Naive B cell (primary cell): ENCODE measurements at regions not wholly inside any gene's neighbourhood (a gene's known extent, or its start where the extent isn't known, plus 50 kb on each side); places are given as distances from the start of the nearest gene placed in this dataset.

Experiments
- ATAC-seq, 2 donors: fragments of 150-1000 bp; cut with Tn5 transposase; 2 replicates each; pipeline ENCODE4 v1.10.0; 2021; ENCODE audit warnings: low read depth in 2 of 2, mild to moderate bottlenecking in 2 of 2, moderate library complexity in 2 of 2
- DNase-seq: peaks from one replicate; pipeline ENCODE4 v3.0.0; 2022
- H3K27ac Mint-ChIP-seq, 6 donors: one replicate each; pipeline ENCODE4 v1.8.0; 2020 to 2022; ENCODE audit warnings: mild to moderate bottlenecking in 6 of 6, mixed read lengths in 6 of 6, moderate library complexity in 5 of 6, inconsistent platforms in 2 of 6
- H3K27me3 Mint-ChIP-seq, 3 donors: one replicate each; pipeline ENCODE4 v1.8.0; 2021 to 2022; ENCODE audit warnings: mixed read lengths in 3 of 3, mild to moderate bottlenecking in 1 of 3
- H3K36me3 Mint-ChIP-seq, 2 donors: one replicate each; pipeline ENCODE4 v1.8.0; 2020 to 2022; ENCODE audit warnings: mixed read lengths in 2 of 2, inconsistent platforms in 1 of 2, mild to moderate bottlenecking in 1 of 2
- H3K4me1 Mint-ChIP-seq, 3 donors: one replicate each; pipeline ENCODE4 v1.8.0; 2020 to 2022; ENCODE audit warnings: mixed read lengths in 3 of 3, inconsistent platforms in 1 of 3, mild to moderate bottlenecking in 1 of 3, moderate library complexity in 1 of 3
- H3K4me3 Mint-ChIP-seq, 8 donors: one replicate each; pipeline ENCODE4 v1.8.0; 2020 to 2022; ENCODE audit warnings: mild to moderate bottlenecking in 8 of 8, mixed read lengths in 8 of 8, moderate library complexity in 8 of 8, inconsistent platforms in 2 of 8
- H3K9me3 Mint-ChIP-seq, 7 donors: one replicate each; pipeline ENCODE4 v1.8.0; 2020 to 2022; ENCODE audit warnings: mixed read lengths in 7 of 7, mild to moderate bottlenecking in 5 of 7, inconsistent platforms in 2 of 7, moderate library complexity in 1 of 7

DNA sequence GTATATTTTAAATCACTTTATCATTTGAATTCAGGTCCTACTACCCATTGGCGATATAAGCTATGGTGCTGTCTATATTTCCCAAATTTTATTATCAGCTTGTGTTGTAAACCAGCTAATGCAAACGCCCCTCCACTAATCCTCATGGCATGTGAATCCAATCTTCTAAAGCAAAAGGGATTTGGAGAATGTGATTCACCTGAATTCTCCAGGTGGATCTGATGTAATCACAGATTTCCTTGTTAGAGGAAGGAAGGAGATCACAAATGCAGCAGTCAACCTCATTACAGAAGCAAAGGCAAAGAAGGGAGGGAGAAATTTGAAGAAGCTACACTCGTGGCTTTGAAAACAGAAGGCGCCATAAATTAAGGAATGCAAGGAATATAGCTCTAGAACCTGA, 431.1 kb upstream of the CDH19 start:
- H3K4me1 Mint-ChIP-seq = no peaks in the 10 kb centered on the region
- ATAC-seq (no peak), DNase-seq (no peak)
- H3K4me3 Mint-ChIP-seq = no peak overlapping the region
- H3K9me3 Mint-ChIP-seq = peaks cover 0 to 4% (median 0%) of the 10 kb centered on the region in 7 donors
- no peak overlapping the region for H3K27ac Mint-ChIP-seq
- no peaks in the 10 kb centered on the region for H3K27me3 Mint-ChIP-seq
- H3K36me3 Mint-ChIP-seq = no peaks in the 10 kb centered on the region

DNA sequence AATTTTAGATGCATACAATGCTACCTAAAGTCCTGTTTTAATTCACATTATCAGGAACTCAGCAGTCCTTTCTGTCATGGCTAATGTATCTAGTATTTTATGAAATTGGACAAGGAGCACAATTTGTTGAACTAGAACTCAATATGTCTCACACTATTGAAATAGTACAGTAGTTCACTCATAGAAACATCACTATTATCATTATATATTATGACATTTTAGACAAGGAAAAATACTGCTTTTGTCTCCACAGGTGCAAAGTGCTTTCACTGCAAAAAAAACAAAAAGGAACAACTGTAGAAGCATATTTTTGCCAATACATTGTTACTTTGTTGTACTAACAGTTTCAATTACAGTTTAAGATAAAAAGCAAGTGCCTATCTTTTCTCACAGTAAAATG, 419.2 kb upstream of the CDH19 start:
- Mint-ChIP-seq H3K36me3 (no peaks in the 10 kb centered on the region), H3K4me1 (no peaks in the 10 kb centered on the region)

DNA sequence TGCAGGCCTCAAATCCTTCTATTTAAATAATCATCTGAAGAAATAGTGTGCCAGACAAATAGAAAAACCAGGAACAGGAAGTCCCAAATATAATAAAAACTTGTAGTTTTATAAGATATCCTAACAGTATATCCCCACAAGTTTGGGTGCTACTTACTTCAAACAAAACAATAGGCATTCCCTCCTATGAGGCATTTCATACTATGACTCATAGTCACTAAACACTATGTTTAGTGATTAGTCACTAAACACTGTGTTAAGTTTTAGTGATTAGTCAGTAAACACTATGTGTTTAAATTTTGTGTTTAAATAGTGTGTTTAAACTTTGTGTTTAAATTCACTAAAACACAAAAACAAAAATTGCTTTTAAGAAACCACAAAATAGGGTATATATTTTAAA, 407.0 kb upstream of the CDH19 start:
- H3K9me3 Mint-ChIP-seq = peaks cover 0 to 2% (median 0%) of the 10 kb centered on the region in 7 donors
- no peaks in the 10 kb centered on the region for H3K4me1 Mint-ChIP-seq
- H3K36me3 Mint-ChIP-seq = no peaks in the 10 kb centered on the region
- DNase-seq = no peak
- H3K27me3 Mint-ChIP-seq = no peaks in the 10 kb centered on the region
- no peak overlapping the region for H3K4me3 Mint-ChIP-seq
- H3K27ac Mint-ChIP-seq = no peak overlapping the region
- no peak for ATAC-seq

More for the DNA sequence above, 419.2 kb upstream of the CDH19 start:
- no peak overlapping the region for H3K27ac Mint-ChIP-seq
- no peaks in the 10 kb centered on the region for H3K9me3 Mint-ChIP-seq
- H3K27me3 Mint-ChIP-seq = no peaks in the 10 kb centered on the region
- no peak overlapping the region for H3K4me3 Mint-ChIP-seq
- ATAC-seq (no peak), DNase-seq (no peak)

DNA sequence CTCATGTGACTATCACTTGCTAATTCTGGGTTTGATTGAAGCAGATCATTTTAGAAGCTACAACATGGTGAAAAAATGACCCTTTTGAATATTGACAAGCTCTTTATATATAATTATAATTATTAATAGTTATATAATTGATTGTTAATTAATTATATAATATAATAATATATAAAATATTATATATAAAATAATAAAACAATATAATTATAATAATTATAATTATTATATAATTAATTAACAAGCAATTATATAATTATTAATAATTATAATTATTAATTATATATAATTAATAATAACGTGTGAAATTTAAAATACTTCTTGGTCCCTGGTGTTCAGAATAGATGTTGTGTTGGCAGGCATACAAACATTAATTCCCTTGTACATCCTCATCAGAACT, 404.1 kb upstream of the CDH19 start:
- Mint-ChIP-seq H3K27ac (no peak overlapping the region), H3K4me3 (no peak overlapping the region), H3K36me3 (no peaks in the 10 kb centered on the region), H3K27me3 (no peaks in the 10 kb centered on the region), H3K4me1 (no peaks in the 10 kb centered on the region), H3K9me3 (peaks cover 0 to 2% (median 0%) of the 10 kb centered on the region in 7 donors)
- ATAC-seq (no peak), DNase-seq (no peak)

DNA sequence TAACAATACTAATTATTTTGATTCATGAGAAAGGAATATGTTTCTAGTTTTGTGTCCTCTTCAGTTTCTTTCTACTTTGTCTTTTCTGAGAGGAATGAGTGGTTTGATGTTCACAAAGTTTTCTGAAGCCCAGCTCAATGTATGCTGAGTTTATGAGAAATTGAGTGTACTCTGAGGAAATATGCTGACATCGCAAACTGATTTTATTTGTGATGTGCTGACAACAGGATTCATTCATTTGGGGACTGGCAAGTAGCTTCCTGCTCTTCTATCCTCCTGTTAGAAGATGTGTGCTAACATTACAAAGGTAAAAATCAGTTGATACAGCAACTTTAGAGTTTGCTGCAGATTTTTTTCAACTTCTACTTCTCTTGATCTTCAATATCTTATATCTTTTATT, 403.2 kb upstream of the CDH19 start:
- Mint-ChIP-seq H3K4me1 (no peaks in the 10 kb centered on the region), H3K27ac (no peak overlapping the region), H3K4me3 (no peak overlapping the region), H3K36me3 (no peaks in the 10 kb centered on the region), H3K9me3 (peaks cover 0 to 2% (median 0%) of the 10 kb centered on the region in 7 donors), H3K27me3 (no peaks in the 10 kb centered on the region)
- no peak for ATAC-seq
- DNase-seq = no peak

DNA sequence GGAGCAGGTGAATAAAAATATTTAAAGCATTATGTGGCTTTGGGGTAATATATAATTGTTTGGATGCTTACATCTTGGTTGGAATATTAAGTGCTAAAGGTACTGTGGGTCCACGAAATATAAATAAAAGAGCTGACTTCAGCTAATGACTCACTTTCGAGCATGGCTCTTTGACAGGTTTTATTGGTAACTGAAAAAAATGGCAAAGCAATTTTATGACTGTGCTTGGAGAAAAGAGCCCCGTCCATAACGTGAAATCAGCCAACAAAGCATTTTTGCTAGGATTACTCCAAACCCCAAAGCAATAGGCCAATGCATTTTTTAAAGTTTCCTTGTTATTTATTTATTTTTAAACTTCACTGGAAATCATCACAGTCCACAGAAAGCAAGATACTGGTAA, 397.2 kb upstream of the CDH19 start:
- no peak overlapping the region for H3K4me3 Mint-ChIP-seq
- ATAC-seq = no peak
- H3K9me3 Mint-ChIP-seq = peaks cover 0 to 5% (median 0%) of the 10 kb centered on the region in 7 donors
- no peak overlapping the region for H3K27ac Mint-ChIP-seq
- H3K36me3 Mint-ChIP-seq = no peaks in the 10 kb centered on the region
- H3K4me1 Mint-ChIP-seq = no peaks in the 10 kb centered on the region
- no peak for DNase-seq
- no peaks in the 10 kb centered on the region for H3K27me3 Mint-ChIP-seq

DNA sequence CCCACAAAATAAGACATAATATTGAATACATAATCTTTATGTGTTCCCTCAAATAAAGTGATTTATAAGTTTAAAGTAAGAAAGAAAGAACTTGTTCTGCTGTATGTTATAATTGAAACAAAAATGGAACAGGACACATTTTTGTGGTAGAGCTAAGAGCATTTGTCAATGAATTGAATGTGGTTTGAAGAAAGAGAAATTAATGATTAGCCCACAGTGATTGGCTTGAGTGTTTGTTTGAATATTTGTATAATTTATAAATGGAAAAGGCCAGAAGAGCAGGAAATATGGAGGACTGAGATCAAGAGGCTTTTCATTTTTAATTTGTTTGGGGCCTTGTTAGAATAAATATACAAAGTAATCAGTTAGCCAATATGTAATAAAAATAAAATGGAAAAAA, 395.1 kb upstream of the CDH19 start:
- ATAC-seq = no peak
- H3K9me3 Mint-ChIP-seq = peaks cover 0 to 11% (median 0%) of the 10 kb centered on the region in 7 donors

DNA sequence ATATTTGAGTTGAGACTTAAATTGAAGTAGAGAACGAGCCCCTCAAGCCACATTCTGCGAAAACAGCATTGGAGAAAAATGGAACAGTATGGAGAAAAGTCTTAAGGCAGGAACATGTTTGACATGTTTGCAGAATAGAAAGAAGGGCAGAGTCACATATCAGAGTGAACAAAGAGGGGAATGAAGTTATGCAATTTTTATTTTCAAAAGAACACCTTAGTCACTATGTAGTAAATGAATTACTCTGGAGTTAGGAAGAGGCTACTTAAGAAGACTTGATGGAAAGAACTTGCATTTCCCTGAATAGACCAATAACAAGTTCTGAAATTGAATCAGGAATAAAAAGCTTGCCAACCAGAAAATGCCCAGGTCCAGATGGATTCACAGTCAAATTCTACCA, 391.4 kb upstream of the CDH19 start:
- no peak overlapping the region for H3K27ac Mint-ChIP-seq
- no peaks in the 10 kb centered on the region for H3K4me1 Mint-ChIP-seq
- H3K27me3 Mint-ChIP-seq = no peaks in the 10 kb centered on the region
- ATAC-seq (no peak), DNase-seq (no peak)
- H3K36me3 Mint-ChIP-seq = no peaks in the 10 kb centered on the region
- H3K4me3 Mint-ChIP-seq = no peak overlapping the region
- peaks cover 0 to 21% (median 0%) of the 10 kb centered on the region in 7 donors for H3K9me3 Mint-ChIP-seq

More for the DNA sequence above, 395.1 kb upstream of the CDH19 start:
- Mint-ChIP-seq H3K4me1 (no peaks in the 10 kb centered on the region), H3K36me3 (no peaks in the 10 kb centered on the region), H3K4me3 (no peak overlapping the region), H3K27ac (no peak overlapping the region), H3K27me3 (no peaks in the 10 kb centered on the region)
- DNase-seq = no peak

DNA sequence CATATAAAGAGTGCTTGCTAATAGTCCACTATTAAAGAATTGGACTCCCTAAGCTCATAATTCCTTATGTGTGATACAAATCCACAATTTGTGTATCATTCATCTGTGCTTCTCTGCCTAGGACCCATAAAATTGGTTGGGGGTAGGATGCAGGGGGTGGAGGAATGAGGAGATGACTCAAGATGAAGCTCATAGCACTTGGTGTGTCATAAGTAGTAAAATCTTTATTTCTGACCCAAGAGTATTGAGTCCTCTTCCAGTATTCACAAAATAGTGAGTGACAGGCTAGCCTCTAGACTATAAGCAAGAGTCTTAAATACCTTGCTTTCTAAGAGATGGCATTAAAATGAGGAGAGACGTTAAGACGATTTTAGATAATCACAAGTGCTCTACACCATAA, 390.9 kb upstream of the CDH19 start:
- H3K27ac Mint-ChIP-seq = no peak overlapping the region
- H3K9me3 Mint-ChIP-seq = peaks cover 0 to 21% (median 0%) of the 10 kb centered on the region in 7 donors
- H3K4me1 Mint-ChIP-seq = no peaks in the 10 kb centered on the region
- H3K4me3 Mint-ChIP-seq = no peak overlapping the region
- DNase-seq = no peak
- no peaks in the 10 kb centered on the region for H3K27me3 Mint-ChIP-seq
- no peaks in the 10 kb centered on the region for H3K36me3 Mint-ChIP-seq
- no peak for ATAC-seq

DNA sequence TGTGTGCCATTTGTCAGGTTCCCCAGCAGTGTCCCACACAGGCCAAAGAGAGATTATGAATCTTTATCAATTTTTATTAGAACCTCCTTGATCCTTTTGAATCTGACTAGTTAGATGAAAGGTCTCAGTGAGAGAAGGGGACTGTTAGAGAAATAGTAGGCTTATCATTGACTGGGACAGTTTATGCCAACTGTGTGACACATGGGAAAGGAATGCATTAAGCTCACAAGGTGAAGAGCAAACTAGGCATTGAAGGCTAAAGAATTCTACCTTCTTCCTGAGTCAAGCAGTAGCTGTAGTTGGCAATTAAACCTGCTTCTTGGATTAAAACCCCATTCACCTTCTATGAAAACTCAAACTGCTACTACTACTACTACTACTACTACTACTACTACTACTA, 389.6 kb upstream of the CDH19 start:
- Mint-ChIP-seq H3K4me1 (no peaks in the 10 kb centered on the region), H3K27ac (no peak overlapping the region), H3K9me3 (peaks cover 0 to 21% (median 0%) of the 10 kb centered on the region in 7 donors), H3K4me3 (no peak overlapping the region), H3K27me3 (no peaks in the 10 kb centered on the region), H3K36me3 (no peaks in the 10 kb centered on the region)
- ATAC-seq = no peak
- DNase-seq = no peak

DNA sequence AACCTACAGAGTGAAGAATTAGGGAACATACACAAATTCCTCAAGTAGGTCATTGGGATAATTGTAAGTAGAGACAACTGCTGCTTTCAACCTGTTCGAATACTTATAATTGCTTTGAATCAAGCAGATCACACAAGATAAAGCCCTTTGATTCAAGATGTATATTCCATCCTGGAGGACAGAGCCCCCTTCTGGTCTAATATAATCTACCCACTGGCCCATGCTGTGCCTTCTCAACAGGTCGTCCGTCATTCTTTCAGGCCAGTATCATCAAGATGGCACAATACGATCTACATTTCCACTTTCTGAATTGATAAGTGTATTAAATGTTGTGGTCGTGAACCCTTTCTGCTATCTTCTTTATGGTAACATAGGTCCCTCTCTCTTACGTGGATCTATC, 387.0 kb upstream of the CDH19 start:
- Mint-ChIP-seq H3K27me3 (no peaks in the 10 kb centered on the region), H3K27ac (no peak overlapping the region)

DNA sequence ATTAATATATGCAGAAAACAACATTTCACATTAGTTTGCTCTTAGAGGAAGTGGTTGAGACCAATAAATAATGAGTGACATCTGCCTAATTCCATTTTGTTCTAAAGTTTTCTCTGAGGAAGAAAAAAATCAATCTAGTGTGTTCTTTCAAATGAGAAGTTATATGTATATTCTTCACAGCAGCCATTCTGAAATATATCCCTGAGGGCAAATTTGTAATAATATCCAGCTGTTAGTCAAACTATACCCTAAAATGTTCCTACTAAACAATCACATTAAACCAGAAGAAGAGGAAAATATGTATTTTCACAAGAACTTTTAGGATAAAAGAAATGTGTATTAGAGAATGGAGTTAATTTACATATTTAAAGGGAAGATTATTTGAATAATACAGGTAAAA, 375.1 kb upstream of the CDH19 start:
- Mint-ChIP-seq H3K27me3 (no peaks in the 10 kb centered on the region), H3K36me3 (no peaks in the 10 kb centered on the region), H3K9me3 (peaks cover 0 to 1% (median 0%) of the 10 kb centered on the region in 7 donors), H3K4me1 (no peaks in the 10 kb centered on the region), H3K27ac (no peak overlapping the region), H3K4me3 (no peak overlapping the region)
- ATAC-seq = no peak
- no peak for DNase-seq

More for the DNA sequence above, 387.0 kb upstream of the CDH19 start:
- Mint-ChIP-seq H3K36me3 (no peaks in the 10 kb centered on the region), H3K9me3 (peaks cover 0 to 27% (median 0%) of the 10 kb centered on the region in 7 donors), H3K4me3 (no peak overlapping the region), H3K4me1 (no peaks in the 10 kb centered on the region)
- no peak for ATAC-seq
- DNase-seq = no peak

DNA sequence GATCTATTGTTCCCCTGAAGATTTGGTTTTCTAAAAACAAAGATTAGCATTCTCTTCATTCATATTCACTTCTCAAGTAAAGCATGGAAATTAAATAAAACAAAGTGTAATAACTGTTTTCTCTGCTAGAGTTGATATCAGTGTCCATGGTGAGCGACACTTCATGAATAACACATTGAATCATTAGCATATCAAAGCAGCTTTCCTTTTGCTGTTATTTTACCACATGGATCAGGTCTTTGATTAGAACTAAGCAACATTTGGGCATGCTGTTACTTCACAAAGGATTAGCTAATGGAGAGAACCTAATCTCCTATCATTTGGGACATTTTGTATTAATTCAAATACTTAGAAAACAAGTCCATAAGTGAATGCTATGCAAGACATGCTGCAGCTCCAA, 368.8 kb upstream of the CDH19 start:
- no peak overlapping the region for H3K4me3 Mint-ChIP-seq
- ATAC-seq (no peak), DNase-seq (no peak)
- H3K4me1 Mint-ChIP-seq = no peaks in the 10 kb centered on the region
- no peak overlapping the region for H3K27ac Mint-ChIP-seq
- peaks cover 0 to 1% (median 0%) of the 10 kb centered on the region in 7 donors for H3K9me3 Mint-ChIP-seq
- H3K27me3 Mint-ChIP-seq = no peaks in the 10 kb centered on the region
- H3K36me3 Mint-ChIP-seq = no peaks in the 10 kb centered on the region

DNA sequence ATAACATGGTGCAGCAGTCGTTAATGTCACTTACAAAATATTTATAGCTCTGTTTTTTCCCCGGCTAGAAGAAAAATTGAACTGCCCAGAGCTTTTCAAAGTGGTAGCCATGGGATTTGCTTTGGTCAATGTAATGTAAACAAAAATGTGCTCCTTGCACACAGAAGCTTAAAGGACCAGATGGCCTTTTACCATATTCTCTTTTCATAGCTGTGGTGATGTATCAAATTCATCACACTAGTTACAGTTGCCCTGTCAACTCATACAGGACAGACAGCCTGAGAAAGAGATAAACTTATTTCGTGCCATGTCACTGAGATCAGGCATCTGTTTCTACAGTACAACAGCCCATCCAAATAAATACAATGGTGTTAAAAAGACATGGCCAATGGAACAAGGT, 368.1 kb upstream of the CDH19 start:
- DNase-seq (no peak), ATAC-seq (no peak)
- Mint-ChIP-seq H3K27ac (no peak overlapping the region), H3K9me3 (peaks cover 0 to 1% (median 0%) of the 10 kb centered on the region in 7 donors), H3K4me3 (no peak overlapping the region), H3K4me1 (no peaks in the 10 kb centered on the region), H3K36me3 (no peaks in the 10 kb centered on the region), H3K27me3 (no peaks in the 10 kb centered on the region)

DNA sequence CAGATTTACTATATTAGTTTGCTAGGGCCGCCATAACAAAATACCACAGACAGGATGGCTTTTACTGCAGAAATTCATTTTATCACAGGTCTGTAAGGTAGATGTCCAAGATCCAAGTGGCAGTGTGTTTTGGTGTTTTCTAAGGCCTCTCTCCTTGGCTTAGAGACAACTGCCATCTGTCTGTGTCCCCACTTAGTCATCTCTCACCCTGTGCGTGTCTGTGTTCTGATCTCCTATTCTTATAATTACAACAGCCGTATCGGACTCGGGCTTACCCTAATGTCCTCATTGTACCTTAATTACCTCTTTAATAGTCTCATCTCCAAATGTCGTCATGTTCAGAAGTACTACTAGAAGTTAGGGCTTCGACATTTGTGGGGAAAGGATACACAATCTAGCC, 362.3 kb upstream of the CDH19 start:
- H3K36me3 Mint-ChIP-seq = no peaks in the 10 kb centered on the region
- ATAC-seq (no peak), DNase-seq (no peak)
- H3K27ac Mint-ChIP-seq = no peak overlapping the region
- no peak overlapping the region for H3K4me3 Mint-ChIP-seq
- no peaks in the 10 kb centered on the region for H3K4me1 Mint-ChIP-seq
- no peaks in the 10 kb centered on the region for H3K9me3 Mint-ChIP-seq
- no peaks in the 10 kb centered on the region for H3K27me3 Mint-ChIP-seq
